ENCODE measurements at regions not wholly inside any gene's neighbourhood (a gene's known extent, or its start where the extent isn't known, plus 50 kb on each side); places are given as distances from the start of the nearest gene placed in this dataset.
A peak's percentile ranks its signal among the peaks of the same experiment; 100 is the strongest.

- H3K27ac ChIP-seq: no peak overlapping the region
- H4K20me1 ChIP-seq (ENCODE audit: insufficient read depth): no peaks in the 10 kb centered on the region
- H3K27me3 ChIP-seq (replicated peaks; ENCODE audit: insufficient read depth): no peaks in the 10 kb centered on the region
- H3K9ac ChIP-seq: no peak overlapping the region
- H3K9me3 ChIP-seq (ENCODE audit: low read depth): no peaks in the 10 kb centered on the region
- no peak for DNase-seq
- TF ChIP-seq EZH2 (IDR thresholded peaks at IDR 0.05; ENCODE audit: insufficient read depth, poor library complexity, severe bottlenecking): no peak
- no peak for TF ChIP-seq EZH2phosphoT487 (IDR thresholded peaks at IDR 0.05; ENCODE audit: insufficient read depth, low read depth)
- H3F3A ChIP-seq (ENCODE audit: insufficient read depth): peaks cover 6% of the 10 kb centered on the region; the same call in 1 of the 2 replicates
- no peaks in the 10 kb centered on the region for H3K36me3 ChIP-seq (ENCODE audit: low read depth)
- no peak overlapping the region for H3K4me2 ChIP-seq (ENCODE audit: unreplicated experiment)
- 90 to 93% methylated on average over 7 of the region's 7 CpGs for WGBS, 2 experiments (ENCODE audit: low coverage in 1 of 2, low lambda C conversion rate in 2 of 2, missing lambda C conversion rate in 2 of 2)
- H2AFZ ChIP-seq: no peak overlapping the region
- H3K4me3 ChIP-seq: no peak overlapping the region
- in situ Hi-C loops (cut with MboI): no loop called here
- H3K79me2 ChIP-seq (ENCODE audit: insufficient read depth): no peaks in the 10 kb centered on the region
- H3K9me2 ChIP-seq (ENCODE audit: insufficient read depth): no peaks in the 10 kb centered on the region
- H3K4me1 ChIP-seq (ENCODE audit: insufficient read depth): peaks cover 3% of the 10 kb centered on the region
Measured at GRCh38 chr13:50636007-50636704, 207.3 kb downstream of the DLEU7 start.

GRCh38 chr13:50643060-50643459 is 200.4 kb downstream of the DLEU7 start:
- Histone ChIP-seq H3K9ac (no peak overlapping the region), H3K36me3 (ENCODE audit: low read depth) (no peaks in the 10 kb centered on the region), H3K4me2 (ENCODE audit: unreplicated experiment) (no peak overlapping the region), H3K27me3 (replicated peaks; ENCODE audit: insufficient read depth) (no peaks in the 10 kb centered on the region), H3K27ac (no peak overlapping the region), H3K4me3 (no peak overlapping the region), H3K79me2 (ENCODE audit: insufficient read depth) (no peaks in the 10 kb centered on the region), H3K4me1 (ENCODE audit: insufficient read depth) (peaks cover 10% of the 10 kb centered on the region), H4K20me1 (ENCODE audit: insufficient read depth) (no peaks in the 10 kb centered on the region), H3K9me3 (ENCODE audit: low read depth) (no peaks in the 10 kb centered on the region), H2AFZ (no peak overlapping the region), H3F3A (ENCODE audit: insufficient read depth) (peaks cover 5% of the 10 kb centered on the region), H3K9me2 (ENCODE audit: insufficient read depth) (no peaks in the 10 kb centered on the region)
- 82 to 85% methylated on average over 5 of the region's 5 CpGs for WGBS, 2 experiments (ENCODE audit: low coverage in 1 of 2, low lambda C conversion rate in 2 of 2, missing lambda C conversion rate in 2 of 2)
- no peak for TF ChIP-seq EZH2 (IDR thresholded peaks at IDR 0.05; ENCODE audit: insufficient read depth, poor library complexity, severe bottlenecking)
- no peak for TF ChIP-seq EZH2phosphoT487 (IDR thresholded peaks at IDR 0.05; ENCODE audit: insufficient read depth, low read depth)
- no peak for DNase-seq
- in situ Hi-C loops (cut with MboI): no loop called here

DNA sequence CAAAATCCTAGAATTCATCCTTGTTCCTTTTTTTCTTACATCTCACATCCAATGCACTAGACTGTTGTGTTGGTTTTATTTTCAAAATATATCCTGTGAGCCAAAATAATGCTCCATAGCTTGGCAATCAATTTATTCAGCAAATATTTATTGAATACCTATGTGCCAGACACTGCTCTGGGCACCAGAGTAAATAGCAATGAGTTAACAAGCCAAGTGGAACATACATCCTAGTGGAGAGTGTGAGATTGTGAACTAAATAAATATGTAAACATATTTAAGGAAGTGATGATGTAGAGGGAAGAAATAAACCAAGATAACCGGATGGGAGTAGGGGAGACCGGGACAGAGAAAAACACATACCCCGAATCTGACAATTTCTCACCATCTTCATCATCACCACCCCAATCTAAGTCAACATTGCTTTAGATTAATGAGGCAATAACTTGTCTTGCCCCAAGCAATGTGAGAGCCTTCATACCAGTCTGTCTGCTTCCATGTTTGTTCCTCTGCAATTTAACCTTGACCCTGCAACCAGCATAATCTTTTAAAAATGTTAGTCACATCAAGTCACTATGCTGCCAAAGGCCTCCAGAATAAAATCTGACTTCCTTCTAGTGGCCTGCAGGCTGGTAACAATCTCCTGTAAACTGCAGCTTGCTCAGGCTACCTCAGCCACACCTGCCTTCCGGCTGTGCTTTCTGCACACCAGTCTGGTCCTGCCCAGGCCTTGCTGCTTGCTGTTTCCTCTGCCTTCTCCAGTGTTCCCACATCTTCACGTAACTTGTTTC is 199.2 kb downstream of the DLEU7 start:
- Histone ChIP-seq H3K4me3 (no peak overlapping the region), H3K79me2 (ENCODE audit: insufficient read depth) (no peaks in the 10 kb centered on the region), H2AFZ (no peak overlapping the region), H3K36me3 (ENCODE audit: low read depth) (no peaks in the 10 kb centered on the region), H3K4me2 (ENCODE audit: unreplicated experiment) (peak overlapping the region; percentile 12), H3K27me3 (replicated peaks; ENCODE audit: insufficient read depth) (no peaks in the 10 kb centered on the region), H3K9ac (no peak overlapping the region), H3K9me3 (ENCODE audit: low read depth) (no peaks in the 10 kb centered on the region), H3K27ac (no peak overlapping the region), H3K9me2 (ENCODE audit: insufficient read depth) (no peaks in the 10 kb centered on the region), H3F3A (ENCODE audit: insufficient read depth) (peaks cover 5% of the 10 kb centered on the region), H4K20me1 (ENCODE audit: insufficient read depth) (no peaks in the 10 kb centered on the region), H3K4me1 (ENCODE audit: insufficient read depth) (peaks cover 10% of the 10 kb centered on the region)
- TF ChIP-seq EZH2 (IDR thresholded peaks at IDR 0.05; ENCODE audit: insufficient read depth, poor library complexity, severe bottlenecking): no peak
- no peak for TF ChIP-seq EZH2phosphoT487 (IDR thresholded peaks at IDR 0.05; ENCODE audit: insufficient read depth, low read depth)
- no peak for DNase-seq
- in situ Hi-C loops (cut with MboI): no loop called here
- WGBS, 2 experiments (ENCODE audit: low coverage in 1 of 2, low lambda C conversion rate in 2 of 2, missing lambda C conversion rate in 2 of 2): 97% methylated on average over 5 of the region's 5 CpGs

GRCh38 chr13:50645092-50645491 is 198.4 kb downstream of the DLEU7 start:
- in situ Hi-C loops (cut with MboI): no loop called here
- H3F3A ChIP-seq (ENCODE audit: insufficient read depth): peaks cover 5% of the 10 kb centered on the region
- no peaks in the 10 kb centered on the region for H3K27me3 ChIP-seq (replicated peaks; ENCODE audit: insufficient read depth)
- no peaks in the 10 kb centered on the region for H4K20me1 ChIP-seq (ENCODE audit: insufficient read depth)
- TF ChIP-seq EZH2phosphoT487 (IDR thresholded peaks at IDR 0.05; ENCODE audit: insufficient read depth, low read depth) (no peak), EZH2 (IDR thresholded peaks at IDR 0.05; ENCODE audit: insufficient read depth, poor library complexity, severe bottlenecking) (no peak)
- peak; percentile 65 for DNase-seq
- H3K36me3 ChIP-seq (ENCODE audit: low read depth): no peaks in the 10 kb centered on the region
- H3K4me2 ChIP-seq (ENCODE audit: unreplicated experiment): peak overlapping the region; percentile 15
- no peaks in the 10 kb centered on the region for H3K9me3 ChIP-seq (ENCODE audit: low read depth)
- H3K9me2 ChIP-seq (ENCODE audit: insufficient read depth): no peaks in the 10 kb centered on the region
- WGBS, 2 experiments (ENCODE audit: low coverage in 1 of 2, low lambda C conversion rate in 2 of 2, missing lambda C conversion rate in 2 of 2): 51 to 55% methylated on average over 4 of the region's 4 CpGs
- H3K9ac ChIP-seq: no peak overlapping the region
- H3K79me2 ChIP-seq (ENCODE audit: insufficient read depth): no peaks in the 10 kb centered on the region
- H3K4me1 ChIP-seq (ENCODE audit: insufficient read depth): peaks cover 10% of the 10 kb centered on the region
- H2AFZ ChIP-seq: no peak overlapping the region
- H3K27ac ChIP-seq: no peak overlapping the region
- no peak overlapping the region for H3K4me3 ChIP-seq

Measured in GM23248 (cell line).